Activated CD4-positive, alpha-beta memory T cell treated with anti-CD3 and anti-CD28 coated beads for 36 hours (primary cell): ENCODE measurements at regions not wholly inside any gene's neighbourhood (a gene's known extent, or its start where the extent isn't known, plus 50 kb on each side); places are given as distances from the start of the nearest gene placed in this dataset.
"Not testable (repeated sequence)": the region's sequence is repeated elsewhere in the genome, so short reads cannot be mapped to it uniquely, and the experiment has no call there.

Source experiments
- CTCF ChIA-PET: fragments of 350-600 bp; sonication (Branson Sonifier 250); formaldehyde crosslinking; loops from one replicate; lab custom pipeline; 2021; ENCODE audit warnings: antibody characterized with exemption, inconsistent platforms; lab: Charles Lee
- POLR2A ChIA-PET: fragments of 350-600 bp; sonication (Branson Sonifier 250); formaldehyde crosslinking; loops from one replicate; lab custom pipeline; 2021; ENCODE audit warnings: antibody characterized with exemption; lab: Charles Lee
- DNase-seq: peaks from one replicate; pipeline ENCODE4 v3.0.0-alpha.2; 2020
- H3K27ac Mint-ChIP-seq: one replicate; pipeline ENCODE4 v1.8.0; 2021; ENCODE audit warnings: mixed read lengths
- H3K27me3 Mint-ChIP-seq: one replicate; pipeline ENCODE4 v1.8.0; 2021; ENCODE audit warnings: mixed read lengths
- H3K36me3 Mint-ChIP-seq: one replicate; pipeline ENCODE4 v1.8.0; 2021; ENCODE audit warnings: mixed read lengths
- H3K4me1 Mint-ChIP-seq: one replicate; pipeline ENCODE4 v1.8.0; 2021; ENCODE audit warnings: low read depth, mixed read lengths
- H3K4me3 Mint-ChIP-seq: one replicate; pipeline ENCODE4 v1.8.0; 2021; ENCODE audit warnings: mild to moderate bottlenecking, mixed read lengths
- H3K9me3 Mint-ChIP-seq: one replicate; pipeline ENCODE4 v1.8.0; 2021; ENCODE audit warnings: mixed read lengths
- intact Hi-C: fragments of 100-400 bp; cut with micrococcal nuclease; formaldehyde crosslinking; loops from one replicate; pipeline ENCODE4 v1.15.1; 2023

DNA sequence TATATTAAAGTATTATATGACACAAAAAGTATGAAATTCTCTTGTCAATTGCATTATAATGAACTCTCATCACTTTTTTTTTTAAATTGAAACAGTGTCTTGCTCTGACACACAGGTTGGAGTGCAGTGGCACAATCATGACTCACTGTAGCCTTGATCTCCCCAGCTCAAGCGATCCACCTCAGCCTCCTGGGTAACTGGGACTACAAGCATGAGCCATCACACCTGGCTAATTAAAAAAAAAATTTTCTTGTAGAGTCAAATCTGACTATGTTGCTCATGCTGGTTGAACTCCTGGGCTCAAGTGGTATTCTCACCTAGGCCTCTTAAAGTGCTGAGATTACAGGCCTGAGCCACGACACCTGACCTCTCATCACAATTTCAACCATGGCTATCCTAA lies 259.3 kb downstream of the S1PR1 start:
- H3K9me3 Mint-ChIP-seq = no peaks in the 10 kb centered on the region
- ChIA-PET POLR2A (no interaction called here), CTCF (no interaction called here)
- no peak overlapping the region for H3K27ac Mint-ChIP-seq
- H3K36me3 Mint-ChIP-seq = peaks cover 1% of the 10 kb centered on the region
- peaks cover 3% of the 10 kb centered on the region for H3K27me3 Mint-ChIP-seq
- H3K4me3 Mint-ChIP-seq = no peak overlapping the region
- DNase-seq = peak; percentile 31
- H3K4me1 Mint-ChIP-seq = no peaks in the 10 kb centered on the region
- intact Hi-C loops = no loop called here

DNA sequence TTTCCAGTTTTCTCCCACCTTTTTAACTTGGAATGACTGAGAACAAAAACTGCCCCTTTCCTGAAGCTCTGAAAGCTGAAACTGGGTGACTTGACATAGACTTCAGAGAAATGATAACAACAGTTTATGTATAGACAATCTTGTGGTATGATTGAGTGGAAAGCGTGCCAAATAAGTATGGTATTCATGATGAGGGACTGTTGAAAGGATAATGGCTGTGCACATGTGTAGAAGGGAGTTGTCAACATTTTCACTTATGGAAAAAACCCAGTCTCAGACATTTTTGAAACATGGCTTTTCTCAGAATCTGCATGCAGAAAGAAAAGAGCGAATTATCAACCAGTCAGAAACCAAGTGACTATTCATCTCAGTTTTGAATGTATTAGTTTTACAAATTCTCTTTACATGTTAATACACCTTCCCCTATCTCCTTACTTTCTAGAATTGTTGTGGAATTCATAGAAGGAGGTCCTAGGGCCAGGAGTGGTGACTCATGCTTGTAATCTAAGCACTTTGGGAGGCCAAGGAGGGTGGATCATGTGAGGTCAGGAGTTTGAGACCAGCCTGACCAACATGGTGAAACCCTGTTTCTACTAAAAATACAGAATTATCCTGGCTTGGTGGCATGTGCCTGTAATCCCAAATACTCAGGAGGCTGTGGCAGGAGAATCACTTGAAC lies 261.2 kb downstream of the S1PR1 start:
- ChIA-PET POLR2A (no interaction called here), CTCF (interaction anchor here (1.5 kb wide), 1 partner anchor 8 kb away, joined by 7 read pairs; no protein-coding TSS in a partner anchor)
- intact Hi-C loops = no loop called here
- DNase-seq = no peak
- no peaks in the 10 kb centered on the region for H3K36me3 Mint-ChIP-seq
- H3K4me3 Mint-ChIP-seq = no peak overlapping the region
- H3K27me3 Mint-ChIP-seq = peaks cover 3% of the 10 kb centered on the region
- no peaks in the 10 kb centered on the region for H3K4me1 Mint-ChIP-seq
- no peak overlapping the region for H3K27ac Mint-ChIP-seq
- H3K9me3 Mint-ChIP-seq = no peaks in the 10 kb centered on the region

DNA sequence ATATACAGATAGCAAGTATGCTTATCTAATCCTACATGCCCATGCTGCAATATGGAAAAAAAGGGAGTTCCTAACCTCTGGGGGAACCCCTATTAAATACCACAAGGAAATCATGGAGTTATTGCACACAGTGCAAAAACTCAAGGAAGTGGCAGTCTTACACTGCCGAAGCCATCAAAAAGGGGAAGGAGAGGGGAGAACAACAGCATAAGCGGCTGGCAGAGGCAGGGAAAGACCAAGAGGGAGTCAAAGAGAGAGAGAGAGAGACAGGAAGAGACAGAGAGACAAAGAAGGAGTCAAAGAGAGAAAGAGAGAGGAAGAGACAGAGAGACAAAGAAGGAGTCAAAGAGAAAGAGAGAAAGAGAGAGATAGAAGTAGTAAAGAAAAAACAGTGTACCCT lies 267.3 kb downstream of the S1PR1 start:
- DNase-seq, intact Hi-C loops, H3K9me3 Mint-ChIP-seq, H3K27me3 Mint-ChIP-seq, POLR2A ChIA-PET, CTCF ChIA-PET, H3K4me3 Mint-ChIP-seq, H3K4me1 Mint-ChIP-seq, H3K36me3 Mint-ChIP-seq, H3K27ac Mint-ChIP-seq: not testable (repeated sequence)

DNA sequence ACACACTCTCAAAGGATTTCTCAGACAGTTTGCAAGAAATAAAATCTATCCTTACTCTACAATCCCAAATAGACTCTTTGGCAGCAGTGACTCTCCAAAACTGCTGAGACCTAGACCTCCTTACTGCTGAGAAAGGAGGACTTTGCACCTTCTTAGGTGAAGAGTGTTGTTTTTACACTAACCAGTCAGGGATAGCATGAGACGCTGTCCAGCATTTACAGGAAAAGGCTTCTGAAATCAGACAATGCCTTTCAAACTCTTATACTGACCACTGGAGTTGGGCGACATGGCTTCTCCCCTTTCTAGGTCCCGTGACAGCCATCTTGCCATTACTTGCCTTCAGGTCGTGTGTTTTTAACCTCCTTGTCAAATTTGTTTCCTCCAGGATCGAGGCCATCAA lies 268.4 kb downstream of the S1PR1 start:
- H3K27ac Mint-ChIP-seq, DNase-seq, H3K9me3 Mint-ChIP-seq, H3K4me3 Mint-ChIP-seq, H3K36me3 Mint-ChIP-seq, POLR2A ChIA-PET, H3K27me3 Mint-ChIP-seq, H3K4me1 Mint-ChIP-seq: not testable (repeated sequence)
- CTCF ChIA-PET = interaction anchor here (0.7 to 3.0 kb wide), 12 partner anchors 13 to 1465 kb away, joined by 3 to 27 read pairs (median 4); no protein-coding TSS in a partner anchor
- intact Hi-C loops = loop anchor here (5.0 kb wide), 1 partner anchor 62 kb away; no protein-coding TSS in a partner anchor

DNA sequence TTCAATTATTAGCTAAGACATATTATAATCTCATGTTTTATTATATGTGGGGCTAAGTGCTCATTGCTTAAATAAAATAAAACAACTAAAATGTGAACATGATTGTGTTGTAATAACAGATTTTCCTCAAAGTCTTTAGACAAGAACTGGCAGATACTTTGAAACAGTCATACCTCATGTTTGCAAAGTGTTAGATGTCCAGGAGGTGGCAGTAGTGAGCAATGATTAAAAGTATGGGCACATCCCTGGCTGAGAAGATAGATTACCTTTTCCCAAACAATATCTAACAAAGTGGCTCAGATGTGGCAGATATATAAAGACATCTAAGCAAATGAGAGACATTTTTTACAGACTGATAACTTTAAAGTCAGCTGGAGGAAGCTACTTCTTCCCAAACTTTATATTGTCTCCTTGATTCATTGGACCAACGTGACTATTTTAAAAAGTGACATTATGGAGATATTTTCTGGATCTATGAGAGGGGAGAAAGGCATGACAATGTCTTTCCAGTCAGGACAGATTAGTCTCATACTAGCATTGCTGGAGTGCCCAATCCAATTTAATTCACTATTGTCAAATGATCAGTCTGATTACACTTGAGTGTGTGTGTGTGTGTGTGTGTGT lies 269.8 kb downstream of the S1PR1 start:
- Mint-ChIP-seq H3K27ac (no peak overlapping the region), H3K27me3 (no peaks in the 10 kb centered on the region), H3K9me3 (no peaks in the 10 kb centered on the region), H3K36me3 (no peaks in the 10 kb centered on the region), H3K4me1 (no peaks in the 10 kb centered on the region), H3K4me3 (no peak overlapping the region)
- peak; percentile 29 for DNase-seq
- ChIA-PET POLR2A (no interaction called here), CTCF (interaction anchor here (0.6 to 3.0 kb wide), 25 partner anchors 10 to 1955 kb away, joined by 3 to 27 read pairs (median 4); no protein-coding TSS in a partner anchor)
- intact Hi-C loops = loop anchor here (2.0 to 5.0 kb wide), 2 partner anchors 61 to 198 kb away; no protein-coding TSS in a partner anchor

DNA sequence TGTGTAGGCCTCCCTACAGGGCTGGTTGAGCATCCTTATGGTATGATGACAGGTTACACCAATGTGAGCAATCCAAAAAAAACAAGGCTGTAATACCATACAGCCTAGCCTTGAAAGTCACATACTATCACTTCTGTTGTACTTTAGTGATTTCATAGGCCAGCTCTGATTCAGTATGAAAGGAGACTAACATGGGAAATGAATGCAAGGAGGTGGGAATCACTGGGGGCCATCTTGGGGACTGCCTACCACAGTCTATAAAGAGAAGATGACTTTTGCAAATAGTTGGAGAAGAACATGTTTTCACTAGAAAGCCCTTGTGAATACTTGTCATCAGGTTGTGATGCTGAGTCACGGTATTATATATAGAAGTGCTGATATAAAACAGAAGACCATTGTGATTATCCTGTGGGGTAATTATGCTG lies 270.7 kb downstream of the S1PR1 start:
- no peak for DNase-seq
- H3K4me3 Mint-ChIP-seq = no peak overlapping the region
- H3K4me1 Mint-ChIP-seq = no peaks in the 10 kb centered on the region
- no peaks in the 10 kb centered on the region for H3K36me3 Mint-ChIP-seq
- intact Hi-C loops = loop anchor here (2.0 to 5.0 kb wide), 2 partner anchors 60 to 199 kb away; no protein-coding TSS in a partner anchor
- ChIA-PET POLR2A (no interaction called here), CTCF (interaction anchor here (0.6 to 3.0 kb wide), 7 partner anchors 13 to 64 kb away, joined by 3 to 27 read pairs (median 4); no protein-coding TSS in a partner anchor)
- H3K27ac Mint-ChIP-seq = no peak overlapping the region
- H3K27me3 Mint-ChIP-seq = no peaks in the 10 kb centered on the region
- H3K9me3 Mint-ChIP-seq = no peaks in the 10 kb centered on the region

DNA sequence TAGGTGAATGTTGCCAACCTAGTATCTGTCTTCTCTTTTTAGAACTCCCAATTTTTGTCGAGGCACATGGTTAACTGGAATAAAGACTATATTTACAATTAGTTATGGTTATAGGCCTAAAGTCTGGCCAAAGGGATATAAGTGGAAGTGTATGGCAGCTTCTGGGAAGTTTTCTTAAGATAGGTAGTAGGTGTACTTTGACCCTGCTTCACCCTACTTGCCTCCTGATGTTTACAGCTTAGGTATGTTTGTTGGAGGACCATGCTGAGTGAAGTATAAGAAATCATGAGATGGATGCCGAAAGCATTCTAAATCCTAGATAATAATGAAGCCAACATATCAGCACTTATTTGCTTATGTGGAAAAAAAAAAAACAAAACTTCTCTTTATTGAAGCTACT lies 272.1 kb downstream of the S1PR1 start:
- H3K4me3 Mint-ChIP-seq = no peak overlapping the region
- intact Hi-C loops = loop anchor here (5.0 kb wide), 1 partner anchor 58 kb away; no protein-coding TSS in a partner anchor
- no peak overlapping the region for H3K27ac Mint-ChIP-seq
- DNase-seq = no peak
- CTCF ChIA-PET = interaction anchor here (1.2 to 1.6 kb wide), 2 partner anchors 12 to 34 kb away, joined by 5 read pairs; no protein-coding TSS in a partner anchor
- POLR2A ChIA-PET = no interaction called here
- no peaks in the 10 kb centered on the region for H3K36me3 Mint-ChIP-seq
- H3K9me3 Mint-ChIP-seq = no peaks in the 10 kb centered on the region
- H3K4me1 Mint-ChIP-seq = no peaks in the 10 kb centered on the region
- peaks cover 1% of the 10 kb centered on the region for H3K27me3 Mint-ChIP-seq

DNA sequence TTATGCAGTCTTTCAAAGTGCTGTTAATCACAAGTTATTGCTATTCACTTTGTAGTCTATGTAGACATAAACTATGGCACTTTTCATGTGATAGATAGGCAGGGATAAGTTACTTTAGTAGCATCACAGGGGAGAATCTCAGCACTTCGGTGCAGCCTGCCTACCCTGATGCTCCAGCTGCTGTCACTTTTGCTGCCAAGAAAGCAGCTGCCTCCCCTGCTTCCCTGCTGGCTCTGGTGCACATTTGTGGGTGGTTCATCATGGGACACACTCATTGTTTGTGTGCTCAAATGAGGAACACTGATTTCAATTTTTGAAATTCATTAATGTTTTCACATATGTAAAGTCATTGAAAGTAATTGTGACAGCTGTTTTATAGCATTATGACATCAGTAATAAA lies 272.6 kb downstream of the S1PR1 start:
- ChIA-PET CTCF (interaction anchor here (1.2 to 1.6 kb wide), 2 partner anchors 11 to 35 kb away, joined by 5 read pairs; no protein-coding TSS in a partner anchor), POLR2A (no interaction called here)
- no peak for DNase-seq
- Mint-ChIP-seq H3K27me3 (peaks cover 1% of the 10 kb centered on the region), H3K4me3 (no peak overlapping the region), H3K9me3 (no peaks in the 10 kb centered on the region), H3K36me3 (no peaks in the 10 kb centered on the region), H3K27ac (no peak overlapping the region), H3K4me1 (no peaks in the 10 kb centered on the region)
- intact Hi-C loops = loop anchor here (5.0 kb wide), 1 partner anchor 58 kb away; no protein-coding TSS in a partner anchor

DNA sequence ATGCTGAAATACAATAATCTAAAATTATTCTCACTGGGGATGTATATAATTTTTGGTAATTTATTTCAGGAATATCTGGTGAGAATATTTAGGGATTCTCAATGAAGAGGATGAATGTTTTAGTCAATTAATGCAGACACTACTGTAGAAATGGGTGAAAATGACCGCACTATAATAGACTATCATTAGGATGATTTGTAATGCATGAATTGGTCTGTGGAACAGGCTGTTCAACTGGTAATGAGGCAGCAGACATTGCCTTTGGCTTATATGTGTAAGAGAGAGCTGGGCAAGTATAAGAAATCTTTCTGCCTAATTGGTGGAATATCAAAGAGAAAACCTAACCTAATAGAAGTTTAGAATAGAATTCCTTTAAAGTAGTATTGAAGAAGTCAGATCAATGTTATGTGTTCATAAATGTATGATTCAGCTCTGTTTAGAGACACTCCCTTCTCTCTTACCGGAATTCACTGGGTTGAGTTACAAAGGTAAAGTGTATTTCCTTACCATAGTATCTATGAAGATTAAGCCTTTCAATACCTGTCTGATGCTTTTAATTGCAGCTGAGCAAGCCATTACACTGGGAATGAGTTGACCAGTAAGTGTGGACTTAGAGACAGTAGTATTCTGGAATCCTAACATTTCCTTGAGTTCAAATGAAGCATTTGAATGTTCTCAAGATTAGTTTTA lies 274.5 kb downstream of the S1PR1 start:
- ChIA-PET POLR2A (no interaction called here), CTCF (interaction anchor here (0.6 to 1.7 kb wide), 3 partner anchors 9 to 37 kb away, joined by 3 to 6 read pairs (median 3); no protein-coding TSS in a partner anchor)
- peaks cover 1% of the 10 kb centered on the region for H3K27me3 Mint-ChIP-seq
- H3K9me3 Mint-ChIP-seq = peaks cover under 1% of the 10 kb centered on the region
- H3K4me3 Mint-ChIP-seq = no peak overlapping the region
- no peak overlapping the region for H3K27ac Mint-ChIP-seq
- intact Hi-C loops = no loop called here
- no peaks in the 10 kb centered on the region for H3K36me3 Mint-ChIP-seq
- no peaks in the 10 kb centered on the region for H3K4me1 Mint-ChIP-seq
- no peak for DNase-seq

DNA sequence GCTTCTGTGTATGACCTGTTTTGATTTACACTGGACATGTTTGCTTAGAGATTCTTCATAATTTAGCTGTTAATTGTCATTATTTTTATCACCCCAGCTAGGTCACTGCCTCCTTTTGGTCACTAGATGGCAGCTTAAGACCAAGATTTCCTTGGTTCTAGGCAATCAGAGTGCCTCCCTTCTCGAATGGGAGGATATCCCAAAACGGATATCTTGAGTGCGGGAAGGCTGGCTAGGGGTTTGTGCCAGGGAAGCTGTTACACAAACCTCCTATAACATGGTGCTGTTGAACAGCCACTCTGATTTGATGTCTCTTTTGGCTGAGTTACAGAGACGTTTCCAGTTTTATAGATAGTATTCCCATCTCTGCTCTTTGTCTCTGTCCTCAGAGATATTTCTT lies 283.5 kb downstream of the S1PR1 start:
- POLR2A ChIA-PET = no interaction called here
- Mint-ChIP-seq H3K27ac (no peak overlapping the region), H3K4me1 (peaks cover 5% of the 10 kb centered on the region), H3K9me3 (peaks cover 10% of the 10 kb centered on the region), H3K36me3 (no peaks in the 10 kb centered on the region), H3K27me3 (peaks cover 3% of the 10 kb centered on the region), H3K4me3 (no peak overlapping the region)
- CTCF ChIA-PET = interaction anchor here (0.7 to 3.9 kb wide), 16 partner anchors 8 to 1994 kb away, joined by 3 to 27 read pairs (median 4); no protein-coding TSS in a partner anchor
- intact Hi-C loops = loop anchor here (2.0 to 5.0 kb wide), 2 partner anchors 46 to 912 kb away; no protein-coding TSS in a partner anchor
- DNase-seq = peak; percentile 13

DNA sequence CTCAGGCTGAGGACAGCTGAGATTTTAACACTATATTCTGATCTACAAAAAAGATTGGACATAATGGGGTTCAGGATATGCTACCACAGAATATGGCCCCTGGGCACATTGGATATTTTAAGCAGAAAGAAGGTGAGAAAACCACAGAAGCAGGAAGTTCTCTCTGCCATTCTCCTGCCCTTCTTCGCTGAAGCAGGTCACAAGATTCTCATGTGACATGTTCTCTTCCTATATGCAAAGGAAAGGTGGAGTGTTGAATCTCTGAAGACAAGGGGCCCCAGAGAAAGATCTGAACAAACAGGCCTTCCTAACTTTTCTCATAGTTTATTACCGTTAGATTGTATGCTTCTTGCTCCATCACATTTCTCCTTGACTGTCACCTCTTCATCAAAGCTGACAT lies 285.7 kb downstream of the S1PR1 start:
- ChIA-PET CTCF (interaction anchor here (0.6 to 3.9 kb wide), 2 partner anchors 16 to 273 kb away, joined by 3 to 27 read pairs; no protein-coding TSS in a partner anchor), POLR2A (no interaction called here)
- H3K4me1 Mint-ChIP-seq = peaks cover 5% of the 10 kb centered on the region
- intact Hi-C loops = loop anchor here (5.0 kb wide), 1 partner anchor 910 kb away; no protein-coding TSS in a partner anchor
- peaks cover 3% of the 10 kb centered on the region for H3K27me3 Mint-ChIP-seq
- H3K9me3 Mint-ChIP-seq = peaks cover 6% of the 10 kb centered on the region
- no peaks in the 10 kb centered on the region for H3K36me3 Mint-ChIP-seq
- no peak overlapping the region for H3K27ac Mint-ChIP-seq
- no peak for DNase-seq
- H3K4me3 Mint-ChIP-seq = no peak overlapping the region
